GM20000 (cell line): ENCODE measurements at regions not wholly inside any gene's neighbourhood (a gene's known extent, or its start where the extent isn't known, plus 50 kb on each side); places are given as distances from the start of the nearest gene placed in this dataset.
"Not testable (repeated sequence)": the region's sequence is repeated elsewhere in the genome, so short reads cannot be mapped to it uniquely, and the experiment has no call there.

Experiments used
- DNase-seq: peaks from one replicate; pipeline ENCODE4 v3.0.0; 2012; ENCODE audit warnings: low spot score
- CTCF ChIP-seq: IDR thresholded peaks from 2 replicates; pipeline ENCODE4 v1.5.1; 2012; ENCODE audit warnings: mild to moderate bottlenecking, control low read depth; ENCODE audit errors: extremely low read depth, missing control alignments

- TF ChIP-seq CTCF, result no peak
- no peak for DNase-seq
Observed at GRCh38 chr3:148518520-148518919, 179.2 kb upstream of the AGTR1 start.

GRCh38 chr3:148525621-148526020 lies 172.1 kb upstream of the AGTR1 start:
- DNase-seq, result not testable (repeated sequence)

- no peak for DNase-seq
- no peak for TF ChIP-seq CTCF
Observed at GRCh38 chr3:148528024-148528423, 169.7 kb upstream of the AGTR1 start.

GRCh38 chr3:148531836-148532235 lies 165.9 kb upstream of the AGTR1 start:
- DNase-seq, result no peak

GRCh38 chr3:148532326-148532725 lies 165.4 kb upstream of the AGTR1 start:
- TF ChIP-seq CTCF, result no peak
- no peak for DNase-seq

More at GRCh38 chr3:148531836-148532235, 165.9 kb upstream of the AGTR1 start:
- TF ChIP-seq CTCF, result no peak

GRCh38 chr3:148532774-148533173 lies 164.9 kb upstream of the AGTR1 start:
- DNase-seq, result no peak
- TF ChIP-seq CTCF, result no peak

- no peak for DNase-seq
- TF ChIP-seq CTCF, result no peak
Observed at GRCh38 chr3:148534089-148534988, 163.4 kb upstream of the AGTR1 start.

GRCh38 chr3:148535001-148535400 lies 162.7 kb upstream of the AGTR1 start:
- TF ChIP-seq CTCF, result no peak
- no peak for DNase-seq
